ENCODE measurements at regions not wholly inside any gene's neighbourhood (a gene's known extent, or its start where the extent isn't known, plus 50 kb on each side); places are given as distances from the start of the nearest gene placed in this dataset.

GRCh38 chr6:85195243-85195642, 254.6 kb upstream of the NT5E start:
- intact Hi-C loops (cut with DNase I), result no loop called here
- Histone ChIP-seq H3K27me3 (no peaks in the 10 kb centered on the region), H3K4me1 (replicated peaks in 1 of 2) (no peaks in the 10 kb centered on the region), H3K27ac (no peak overlapping the region), H3K4me3 (no peak overlapping the region), H3K36me3 (replicated peaks in 1 of 2) (no peaks in the 10 kb centered on the region), H3K9me3 (replicated peaks in 1 of 3) (no peaks in the 10 kb centered on the region)
- no peak for DNase-seq
- TF ChIP-seq, protein P1, sequence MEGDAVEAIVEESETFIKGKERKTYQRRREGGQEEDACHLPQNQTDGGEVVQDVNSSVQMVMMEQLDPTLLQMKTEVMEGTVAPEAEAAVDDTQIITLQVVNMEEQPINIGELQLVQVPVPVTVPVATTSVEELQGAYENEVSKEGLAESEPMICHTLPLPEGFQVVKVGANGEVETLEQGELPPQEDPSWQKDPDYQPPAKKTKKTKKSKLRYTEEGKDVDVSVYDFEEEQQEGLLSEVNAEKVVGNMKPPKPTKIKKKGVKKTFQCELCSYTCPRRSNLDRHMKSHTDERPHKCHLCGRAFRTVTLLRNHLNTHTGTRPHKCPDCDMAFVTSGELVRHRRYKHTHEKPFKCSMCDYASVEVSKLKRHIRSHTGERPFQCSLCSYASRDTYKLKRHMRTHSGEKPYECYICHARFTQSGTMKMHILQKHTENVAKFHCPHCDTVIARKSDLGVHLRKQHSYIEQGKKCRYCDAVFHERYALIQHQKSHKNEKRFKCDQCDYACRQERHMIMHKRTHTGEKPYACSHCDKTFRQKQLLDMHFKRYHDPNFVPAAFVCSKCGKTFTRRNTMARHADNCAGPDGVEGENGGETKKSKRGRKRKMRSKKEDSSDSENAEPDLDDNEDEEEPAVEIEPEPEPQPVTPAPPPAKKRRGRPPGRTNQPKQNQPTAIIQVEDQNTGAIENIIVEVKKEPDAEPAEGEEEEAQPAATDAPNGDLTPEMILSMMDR (IDR thresholded peaks at IDR 0.05), result no peak
- TF ChIP-seq POLR2A (IDR thresholded peaks at IDR 0.05), result no peak

GRCh38 chr6:85193339-85193738, 256.5 kb upstream of the NT5E start:
- no peak for DNase-seq
- no peaks in the 10 kb centered on the region for H3K4me1 ChIP-seq (replicated peaks in 1 of 2)
- no peaks in the 10 kb centered on the region for H3K36me3 ChIP-seq (replicated peaks in 1 of 2)
- H3K27ac ChIP-seq, result no peak overlapping the region
- no peaks in the 10 kb centered on the region for H3K27me3 ChIP-seq
- H3K4me3 ChIP-seq, result no peak overlapping the region
- WGBS, 4 donors, result 37 to 59% (median 55%) methylated on average over 3 of the region's 3 CpGs
- no peaks in the 10 kb centered on the region for H3K9me3 ChIP-seq (replicated peaks in 1 of 3)
- TF ChIP-seq, protein P1 (IDR thresholded peaks at IDR 0.05), result no peak
- TF ChIP-seq POLR2A (IDR thresholded peaks at IDR 0.05), result no peak
- intact Hi-C loops (cut with DNase I), result no loop called here

DNA sequence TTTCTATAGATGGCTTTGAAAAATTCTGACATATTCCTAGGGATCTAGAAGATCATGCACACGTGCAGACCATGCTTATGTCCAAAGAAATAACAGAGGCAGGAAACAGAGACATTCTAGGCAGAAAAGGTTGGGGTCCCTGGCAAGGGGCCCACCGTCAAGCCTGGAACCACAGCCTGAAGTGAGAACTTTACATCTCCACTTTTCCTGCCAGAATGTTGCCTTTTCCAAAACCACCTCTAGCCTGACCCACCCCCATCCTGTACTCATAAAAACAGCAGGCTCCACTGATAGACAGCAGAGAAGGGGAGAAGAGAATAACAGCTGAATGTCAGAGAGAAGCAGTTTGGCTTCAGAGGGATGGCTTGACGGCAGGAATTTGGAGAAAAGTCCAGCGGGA, 257.3 kb upstream of the NT5E start:
- Histone ChIP-seq H3K27me3 (no peaks in the 10 kb centered on the region), H3K9me3 (replicated peaks in 1 of 3) (no peaks in the 10 kb centered on the region), H3K4me1 (replicated peaks in 1 of 2) (no peaks in the 10 kb centered on the region), H3K36me3 (replicated peaks in 1 of 2) (no peaks in the 10 kb centered on the region), H3K4me3 (no peak overlapping the region), H3K27ac (no peak overlapping the region)
- 63 to 77% (median 68%) methylated on average over 3 to 4 of the region's 4 CpGs for WGBS, 4 donors
- no peak for DNase-seq
- TF ChIP-seq POLR2A (IDR thresholded peaks at IDR 0.05), result no peak
- TF ChIP-seq, protein P1 (IDR thresholded peaks at IDR 0.05), result no peak
- intact Hi-C loops (cut with DNase I), result no loop called here

DNA sequence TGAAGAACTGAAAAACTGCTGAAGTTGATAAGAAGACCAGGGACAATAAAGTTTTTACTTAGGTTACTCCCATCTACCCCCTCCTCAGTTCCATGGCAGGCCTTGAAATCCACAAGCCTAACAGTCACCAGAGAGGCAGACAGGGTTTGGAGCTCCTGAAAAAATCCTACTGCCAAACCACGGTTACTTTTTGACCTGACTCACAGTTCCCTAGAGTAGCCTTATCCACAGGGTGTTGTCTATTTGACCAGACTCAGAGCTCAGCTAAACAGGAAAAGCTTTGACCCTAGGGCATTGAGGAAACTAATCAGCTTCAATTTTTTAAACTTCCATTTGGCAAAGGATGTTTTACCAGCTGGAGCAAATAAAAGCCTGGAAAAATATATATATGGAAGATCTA, 257.7 kb upstream of the NT5E start:
- WGBS, 4 donors, result 43 to 53% (median 45%) methylated on average over 1 of the region's 1 CpG
- TF ChIP-seq POLR2A (IDR thresholded peaks at IDR 0.05), result no peak
- TF ChIP-seq, protein P1 (IDR thresholded peaks at IDR 0.05), result no peak
- Histone ChIP-seq H3K36me3 (replicated peaks in 1 of 2) (no peaks in the 10 kb centered on the region), H3K4me1 (replicated peaks in 1 of 2) (no peaks in the 10 kb centered on the region), H3K4me3 (no peak overlapping the region), H3K27ac (no peak overlapping the region), H3K27me3 (no peaks in the 10 kb centered on the region), H3K9me3 (replicated peaks in 1 of 3) (no peaks in the 10 kb centered on the region)
- DNase-seq, result no peak
- intact Hi-C loops (cut with DNase I), result no loop called here
